ENCODE measurements at regions not wholly inside any gene's neighbourhood (a gene's known extent, or its start where the extent isn't known, plus 50 kb on each side); places are given as distances from the start of the nearest gene placed in this dataset.
A peak's percentile ranks its signal among the peaks of the same experiment; 100 is the strongest.
"Not testable (repeated sequence)": the region's sequence is repeated elsewhere in the genome, so short reads cannot be mapped to it uniquely, and the experiment has no call there.

- DNase-seq (ENCODE audit: low read depth) = peak; percentile 3
Measured at GRCh38 chr6:103893141-103893581, 966.6 kb downstream of the HACE1 start.

- DNase-seq (ENCODE audit: low read depth) = no peak
Measured at GRCh38 chr6:103886951-103887350, 972.8 kb downstream of the HACE1 start.

GRCh38 chr6:103885446-103885845, 974.3 kb downstream of the HACE1 start:
- no peak for DNase-seq (ENCODE audit: low read depth)

GRCh38 chr6:103879800-103880199, 979.9 kb downstream of the HACE1 start:
- DNase-seq (ENCODE audit: low read depth) = no peak

GRCh38 chr6:103875221-103875620, 984.5 kb downstream of the HACE1 start:
- DNase-seq (ENCODE audit: low read depth) = no peak

- DNase-seq (ENCODE audit: low read depth) = no peak
Measured at GRCh38 chr6:103874575-103874974, 985.1 kb downstream of the HACE1 start.

GRCh38 chr6:103872678-103873077, 987.0 kb downstream of the HACE1 start:
- no peak for DNase-seq (ENCODE audit: low read depth)

- no peak for DNase-seq (ENCODE audit: low read depth)
Measured at GRCh38 chr6:103872233-103872632, 987.5 kb downstream of the HACE1 start.

- no peak for DNase-seq (ENCODE audit: low read depth)
Measured at GRCh38 chr6:103870970-103871369, 988.7 kb downstream of the HACE1 start.

GRCh38 chr6:103862297-103862696, 997.4 kb downstream of the HACE1 start:
- no peak for DNase-seq (ENCODE audit: low read depth)

- DNase-seq (ENCODE audit: low read depth) = no peak
Measured at GRCh38 chr6:103858003-103858402, 1001.7 kb downstream of the HACE1 start.

GRCh38 chr6:103855750-103856149, 1004.0 kb downstream of the HACE1 start:
- no peak for DNase-seq (ENCODE audit: low read depth)

- no peak for DNase-seq (ENCODE audit: low read depth)
Measured at GRCh38 chr6:103854059-103854458, 1005.7 kb downstream of the HACE1 start.

- no peak for DNase-seq (ENCODE audit: low read depth)
Measured at GRCh38 chr6:103838457-103838856, 1021.3 kb downstream of the HACE1 start.

GRCh38 chr6:103826209-103826608, 1033.5 kb downstream of the HACE1 start:
- DNase-seq (ENCODE audit: low read depth) = no peak

- DNase-seq (ENCODE audit: low read depth) = no peak
Measured at GRCh38 chr6:103820148-103820547, 1039.6 kb downstream of the HACE1 start.

- no peak for DNase-seq (ENCODE audit: low read depth)
Measured at GRCh38 chr6:103819509-103819908, 1040.2 kb downstream of the HACE1 start.

- DNase-seq (ENCODE audit: low read depth) = no peak
Measured at GRCh38 chr6:103812970-103813369, 1046.7 kb downstream of the HACE1 start.

GRCh38 chr6:103801901-103802479, 1057.7 kb downstream of the HACE1 start:
- not testable (repeated sequence) for DNase-seq (ENCODE audit: low read depth)

GRCh38 chr6:103799971-103800670, 1059.6 kb downstream of the HACE1 start:
- no peak for DNase-seq (ENCODE audit: low read depth)

GRCh38 chr6:103798166-103798565, 1061.6 kb downstream of the HACE1 start:
- DNase-seq (ENCODE audit: low read depth) = no peak

GRCh38 chr6:103797738-103798137, 1062.0 kb downstream of the HACE1 start:
- DNase-seq (ENCODE audit: low read depth) = no peak

GRCh38 chr6:103791458-103791857, 1068.3 kb downstream of the HACE1 start:
- DNase-seq (ENCODE audit: low read depth) = no peak

GRCh38 chr6:103784117-103784516, 1075.6 kb downstream of the HACE1 start:
- no peak for DNase-seq (ENCODE audit: low read depth)
